GM21381 (cell line): ENCODE measurements at regions not wholly inside any gene's neighbourhood (a gene's known extent, or its start where the extent isn't known, plus 50 kb on each side); places are given as distances from the start of the nearest gene placed in this dataset.

Experiments used
- ATAC-seq: cut with Tn5 transposase; IDR thresholded peaks from one replicate; pipeline ENCODE4 v1.9.1; 2021; ENCODE audit warnings: mild to moderate bottlenecking, moderate library complexity; ENCODE audit not compliant: unreplicated experiment

GRCh38 chr1:83773059-83773458 is 225.9 kb downstream of the TTLL7 start:
- no peak for ATAC-seq

- ATAC-seq, result no peak
Measured at GRCh38 chr1:83770319-83770661, 228.6 kb downstream of the TTLL7 start.

GRCh38 chr1:83769594-83770318 is 229.2 kb downstream of the TTLL7 start:
- no peak for ATAC-seq

- no peak for ATAC-seq
Measured at GRCh38 chr1:83769072-83769471, 229.9 kb downstream of the TTLL7 start.

- no peak for ATAC-seq
Measured at GRCh38 chr1:83766241-83766691, 232.7 kb downstream of the TTLL7 start.

GRCh38 chr1:83765125-83765524 is 233.8 kb downstream of the TTLL7 start:
- no peak for ATAC-seq

GRCh38 chr1:83764209-83764608 is 234.7 kb downstream of the TTLL7 start:
- ATAC-seq, result no peak

GRCh38 chr1:83763361-83764095 is 235.4 kb downstream of the TTLL7 start:
- no peak for ATAC-seq

GRCh38 chr1:83762416-83762815 is 236.5 kb downstream of the TTLL7 start:
- ATAC-seq, result no peak

GRCh38 chr1:83762039-83762365 is 236.9 kb downstream of the TTLL7 start:
- ATAC-seq, result no peak

- peak; percentile 97 for ATAC-seq
Measured at GRCh38 chr1:83761167-83762038, 237.5 kb downstream of the TTLL7 start.

GRCh38 chr1:83760226-83761021 is 238.5 kb downstream of the TTLL7 start:
- no peak for ATAC-seq

- ATAC-seq, result no peak
Measured at GRCh38 chr1:83756984-83757717, 241.8 kb downstream of the TTLL7 start.

- ATAC-seq, result no peak
Measured at GRCh38 chr1:83751602-83752001, 247.3 kb downstream of the TTLL7 start.

GRCh38 chr1:83750201-83750600 is 248.7 kb downstream of the TTLL7 start:
- ATAC-seq, result no peak

GRCh38 chr1:83747853-83748482 is 251.0 kb downstream of the TTLL7 start:
- no peak for ATAC-seq

GRCh38 chr1:83746234-83746633 is 252.7 kb downstream of the TTLL7 start:
- no peak for ATAC-seq

GRCh38 chr1:83742446-83742845 is 256.5 kb downstream of the TTLL7 start:
- ATAC-seq, result no peak

GRCh38 chr1:83741770-83742169 is 257.2 kb downstream of the TTLL7 start:
- ATAC-seq, result no peak

GRCh38 chr1:83741348-83741747 is 257.6 kb downstream of the TTLL7 start:
- ATAC-seq, result no peak
